CD8-positive, alpha-beta memory T cell (primary cell): ENCODE measurements at regions not wholly inside any gene's neighbourhood (a gene's known extent, or its start where the extent isn't known, plus 50 kb on each side); places are given as distances from the start of the nearest gene placed in this dataset.
"Not testable (repeated sequence)": the region's sequence is repeated elsewhere in the genome, so short reads cannot be mapped to it uniquely, and the experiment has no call there.

Source experiments
- CTCF ChIA-PET: fragments of 350-600 bp; sonication (Branson Sonifier 250); formaldehyde crosslinking; loops from one replicate; lab custom pipeline; 2021; ENCODE audit warnings: antibody characterized with exemption; lab: Charles Lee
- POLR2A ChIA-PET: fragments of 350-600 bp; sonication (Branson Sonifier 250); formaldehyde crosslinking; loops from one replicate; lab custom pipeline; 2021; ENCODE audit warnings: antibody characterized with exemption; lab: Charles Lee
- DNase-seq, 5 donors: peaks; one replicate each; pipeline versions ENCODE4 v3.0.0 to v3.0.0-alpha.2; 2020 to 2022; ENCODE audit warnings: mixed read lengths in 1 of 5
- H3K27ac ChIP-seq: one replicate; pipeline ENCODE4 v1.7.0; 2013; ENCODE audit warnings: low read depth, mild to moderate bottlenecking, low read length, moderate library complexity
- H3K27me3 ChIP-seq: 2 replicates; pipeline ENCODE4 v1.7.0; 2013; ENCODE audit warnings: low read length, mild to moderate bottlenecking; ENCODE audit not compliant: insufficient read depth, poor library complexity, severe bottlenecking
- H3K36me3 ChIP-seq: 2 replicates; pipeline ENCODE4 v1.7.0; 2013; ENCODE audit warnings: mild to moderate bottlenecking, low read length, moderate library complexity; ENCODE audit not compliant: insufficient read depth
- H3K4me1 ChIP-seq: 2 replicates; pipeline ENCODE4 v1.7.0; 2013; ENCODE audit warnings: mild to moderate bottlenecking, low read length, moderate library complexity; ENCODE audit not compliant: insufficient read depth
- H3K4me3 ChIP-seq: 2 replicates; pipeline ENCODE4 v1.7.0; 2013; ENCODE audit warnings: mild to moderate bottlenecking, low read length
- H3K9me3 ChIP-seq: 2 replicates; pipeline ENCODE4 v1.7.0; 2013; ENCODE audit warnings: mild to moderate bottlenecking, low read length
- H3K27ac Mint-ChIP-seq, 8 donors: one replicate each; pipeline ENCODE4 v1.8.0; 2020 to 2021; ENCODE audit warnings: mixed read lengths in 8 of 8, mild to moderate bottlenecking in 6 of 8, inconsistent platforms in 3 of 8, moderate library complexity in 3 of 8
- H3K27me3 Mint-ChIP-seq, 2 donors: one replicate each; pipeline ENCODE4 v1.8.0; 2020 to 2021; ENCODE audit warnings: mixed read lengths in 2 of 2, mild to moderate bottlenecking in 1 of 2, moderate library complexity in 1 of 2
- H3K36me3 Mint-ChIP-seq, 3 donors: one replicate each; pipeline ENCODE4 v1.8.0; 2020 to 2021; ENCODE audit warnings: mixed read lengths in 3 of 3, inconsistent platforms in 1 of 3, mild to moderate bottlenecking in 1 of 3
- H3K4me1 Mint-ChIP-seq, 3 donors: one replicate each; pipeline ENCODE4 v1.8.0; 2020 to 2021; ENCODE audit warnings: mixed read lengths in 3 of 3, inconsistent platforms in 1 of 3, mild to moderate bottlenecking in 1 of 3
- H3K4me3 Mint-ChIP-seq, 7 donors: one replicate each; pipeline ENCODE4 v1.8.0; 2020 to 2021; ENCODE audit warnings: mixed read lengths in 7 of 7, mild to moderate bottlenecking in 6 of 7, moderate library complexity in 4 of 7, inconsistent platforms in 2 of 7
- H3K9me3 Mint-ChIP-seq, 5 donors: one replicate each; pipeline ENCODE4 v1.8.0; 2020 to 2022; ENCODE audit warnings: mixed read lengths in 5 of 5, mild to moderate bottlenecking in 3 of 5, moderate library complexity in 2 of 5, inconsistent platforms in 1 of 5

- no peaks in the 10 kb centered on the region for H3K9me3 ChIP-seq
- H3K9me3 Mint-ChIP-seq = peaks cover 0 to 5% (median 0%) of the 10 kb centered on the region in 5 donors
These were observed 237.6 kb upstream of the SFSWAP start for GRCh38 chr12:131473261-131473660.

GRCh38 chr12:131473741-131474709 lies 236.9 kb upstream of the SFSWAP start:
- Histone ChIP-seq H3K36me3 (no peaks in the 10 kb centered on the region), H3K9me3 (no peaks in the 10 kb centered on the region), H3K27ac (no peak overlapping the region), H3K4me1 (no peaks in the 10 kb centered on the region), H3K4me3 (no peak overlapping the region), H3K27me3 (no peaks in the 10 kb centered on the region)
- ChIA-PET CTCF (no interaction called here), POLR2A (no interaction called here)
- Mint-ChIP-seq H3K27me3 (peaks cover 5% of the 10 kb centered on the region in 2 donors), H3K27ac (no peak overlapping the region), H3K9me3 (peaks cover 0 to 5% (median 0%) of the 10 kb centered on the region in 5 donors), H3K4me3 (peak overlapping the region in 1 of 7 donors; percentile 13), H3K4me1 (peaks cover 0 to 3% (median 2%) of the 10 kb centered on the region in 3 donors), H3K36me3 (no peaks in the 10 kb centered on the region)
- no peak for DNase-seq

More at GRCh38 chr12:131473261-131473660, 237.6 kb upstream of the SFSWAP start:
- H3K27ac ChIP-seq = no peak overlapping the region
- no peak overlapping the region for H3K4me3 Mint-ChIP-seq
- H3K27me3 ChIP-seq = no peaks in the 10 kb centered on the region
- ChIA-PET CTCF (no interaction called here), POLR2A (no interaction called here)
- H3K4me3 ChIP-seq = no peak overlapping the region
- H3K27ac Mint-ChIP-seq = no peak overlapping the region
- H3K36me3 Mint-ChIP-seq = no peaks in the 10 kb centered on the region
- H3K4me1 ChIP-seq = no peaks in the 10 kb centered on the region
- H3K36me3 ChIP-seq = no peaks in the 10 kb centered on the region
- no peak for DNase-seq
- H3K27me3 Mint-ChIP-seq = peaks cover 5% of the 10 kb centered on the region in 2 donors
- H3K4me1 Mint-ChIP-seq = peaks cover 0 to 3% (median 2%) of the 10 kb centered on the region in 3 donors

GRCh38 chr12:131475012-131475411 lies 235.9 kb upstream of the SFSWAP start:
- H3K27me3 ChIP-seq, H3K4me1 ChIP-seq, CTCF ChIA-PET, H3K36me3 ChIP-seq, H3K9me3 ChIP-seq, H3K4me3 Mint-ChIP-seq, H3K27ac ChIP-seq, H3K27me3 Mint-ChIP-seq, DNase-seq, H3K36me3 Mint-ChIP-seq, H3K9me3 Mint-ChIP-seq, H3K4me3 ChIP-seq, POLR2A ChIA-PET, H3K4me1 Mint-ChIP-seq, H3K27ac Mint-ChIP-seq: not testable (repeated sequence)

GRCh38 chr12:131477613-131478012 lies 233.3 kb upstream of the SFSWAP start:
- Mint-ChIP-seq H3K4me1 (peaks cover 0 to 3% (median 2%) of the 10 kb centered on the region in 3 donors), H3K27me3 (peaks cover 3 to 16% of the 10 kb centered on the region in 2 donors), H3K36me3 (no peaks in the 10 kb centered on the region), H3K27ac (no peak overlapping the region), H3K4me3 (no peak overlapping the region), H3K9me3 (peaks cover 0 to 5% (median 0%) of the 10 kb centered on the region in 5 donors)
- H3K27me3 ChIP-seq = no peaks in the 10 kb centered on the region
- no peak overlapping the region for H3K27ac ChIP-seq
- no peak for DNase-seq
- H3K4me1 ChIP-seq = no peaks in the 10 kb centered on the region
- POLR2A ChIA-PET = no interaction called here
- no peak overlapping the region for H3K4me3 ChIP-seq
- CTCF ChIA-PET = no interaction called here
- H3K36me3 ChIP-seq = no peaks in the 10 kb centered on the region
- H3K9me3 ChIP-seq = no peaks in the 10 kb centered on the region

- Mint-ChIP-seq H3K4me3 (no peak overlapping the region), H3K4me1 (peaks cover 0 to 3% (median 2%) of the 10 kb centered on the region in 3 donors), H3K36me3 (no peaks in the 10 kb centered on the region), H3K27ac (no peak overlapping the region), H3K9me3 (peaks cover 0 to 5% (median 0%) of the 10 kb centered on the region in 5 donors), H3K27me3 (peaks cover 7 to 22% of the 10 kb centered on the region in 2 donors)
- no peaks in the 10 kb centered on the region for H3K9me3 ChIP-seq
- no peaks in the 10 kb centered on the region for H3K36me3 ChIP-seq
- H3K27ac ChIP-seq = no peak overlapping the region
- ChIA-PET CTCF (no interaction called here), POLR2A (no interaction called here)
- H3K27me3 ChIP-seq = no peaks in the 10 kb centered on the region
- H3K4me3 ChIP-seq = no peak overlapping the region
- DNase-seq = no peak
- H3K4me1 ChIP-seq = no peaks in the 10 kb centered on the region
These were observed 232.4 kb upstream of the SFSWAP start for GRCh38 chr12:131478468-131478867.

- H3K4me3 Mint-ChIP-seq = no peak overlapping the region
- H3K4me1 Mint-ChIP-seq = no peaks in the 10 kb centered on the region
- Histone ChIP-seq H3K4me3 (no peak overlapping the region), H3K27ac (no peak overlapping the region), H3K4me1 (no peaks in the 10 kb centered on the region), H3K27me3 (no peaks in the 10 kb centered on the region), H3K9me3 (no peaks in the 10 kb centered on the region), H3K36me3 (no peaks in the 10 kb centered on the region)
- CTCF ChIA-PET = no interaction called here
- peaks cover 8 to 22% of the 10 kb centered on the region in 2 donors for H3K27me3 Mint-ChIP-seq
- no peak for DNase-seq
- POLR2A ChIA-PET = no interaction called here
- H3K9me3 Mint-ChIP-seq = no peaks in the 10 kb centered on the region
- H3K27ac Mint-ChIP-seq = no peak overlapping the region
- H3K36me3 Mint-ChIP-seq = no peaks in the 10 kb centered on the region
These were observed 228.7 kb upstream of the SFSWAP start for GRCh38 chr12:131482199-131482598.

GRCh38 chr12:131482686-131483085 lies 228.2 kb upstream of the SFSWAP start:
- ChIA-PET POLR2A (no interaction called here), CTCF (no interaction called here)
- H3K27me3 Mint-ChIP-seq = peaks cover 8 to 22% of the 10 kb centered on the region in 2 donors
- Histone ChIP-seq H3K36me3 (no peaks in the 10 kb centered on the region), H3K9me3 (no peaks in the 10 kb centered on the region), H3K27ac (no peak overlapping the region), H3K4me3 (no peak overlapping the region), H3K27me3 (no peaks in the 10 kb centered on the region), H3K4me1 (no peaks in the 10 kb centered on the region)
- H3K9me3 Mint-ChIP-seq = no peaks in the 10 kb centered on the region
- no peak overlapping the region for H3K27ac Mint-ChIP-seq
- no peak overlapping the region for H3K4me3 Mint-ChIP-seq
- H3K4me1 Mint-ChIP-seq = no peaks in the 10 kb centered on the region
- DNase-seq = no peak
- no peaks in the 10 kb centered on the region for H3K36me3 Mint-ChIP-seq

- Mint-ChIP-seq H3K4me3 (no peak overlapping the region), H3K27me3 (peaks cover 8 to 13% of the 10 kb centered on the region in 2 donors), H3K36me3 (no peaks in the 10 kb centered on the region), H3K27ac (peak overlapping the region in 1 of 8 donors; percentile 45), H3K4me1 (no peaks in the 10 kb centered on the region), H3K9me3 (no peaks in the 10 kb centered on the region)
- Histone ChIP-seq H3K27ac (no peak overlapping the region), H3K27me3 (no peaks in the 10 kb centered on the region), H3K36me3 (no peaks in the 10 kb centered on the region), H3K4me1 (no peaks in the 10 kb centered on the region), H3K4me3 (no peak overlapping the region), H3K9me3 (no peaks in the 10 kb centered on the region)
- POLR2A ChIA-PET = no interaction called here
- CTCF ChIA-PET = no interaction called here
- DNase-seq = no peak
These were observed 224.2 kb upstream of the SFSWAP start for GRCh38 chr12:131486451-131487230.
